ENCODE measurements at regions not wholly inside any gene's neighbourhood (a gene's known extent, or its start where the extent isn't known, plus 50 kb on each side); places are given as distances from the start of the nearest gene placed in this dataset.

GRCh38 chr12:73072214-73072613 lies 800.0 kb downstream of the TRHDE start:
- no peak for DNase-seq
- TF ChIP-seq EP300 (IDR thresholded peaks at IDR 0.05) (no peak), POLR2A (IDR thresholded peaks at IDR 0.05) (no peak), CTCF (IDR thresholded peaks at IDR 0.05) (no peak)
- Histone ChIP-seq H3K27ac (no peak overlapping the region), H3K4me1 (no peaks in the 10 kb centered on the region), H3K4me3 (no peak overlapping the region), H3K9me3 (peaks cover 0 to 9% (median 0%) of the 10 kb centered on the region in 4 donors), H3K36me3 (no peaks in the 10 kb centered on the region), H3K27me3 (no peaks in the 10 kb centered on the region)
- intact Hi-C loops (cut with DNase I): no loop called here
- 90 to 91% methylated on average over 4 of the region's 4 CpGs for WGBS, 2 donors

GRCh38 chr12:73076760-73077159 lies 804.6 kb downstream of the TRHDE start:
- DNase-seq: no peak
- Histone ChIP-seq H3K36me3 (no peaks in the 10 kb centered on the region), H3K27me3 (no peaks in the 10 kb centered on the region), H3K9me3 (peaks cover 0 to 9% (median 0%) of the 10 kb centered on the region in 4 donors), H3K4me1 (no peaks in the 10 kb centered on the region), H3K27ac (no peak overlapping the region), H3K4me3 (no peak overlapping the region)
- intact Hi-C loops (cut with DNase I): no loop called here
- TF ChIP-seq POLR2A (IDR thresholded peaks at IDR 0.05) (no peak), POLR2AphosphoS5 (IDR thresholded peaks at IDR 0.05) (no peak)
- 89% methylated on average over 2 of the region's 2 CpGs for WGBS, 2 donors

- TF ChIP-seq POLR2A (IDR thresholded peaks at IDR 0.05) (no peak), EP300 (IDR thresholded peaks at IDR 0.05) (no peak), POLR2AphosphoS5 (IDR thresholded peaks at IDR 0.05) (no peak), CTCF (IDR thresholded peaks at IDR 0.05) (no peak)
- Histone ChIP-seq H3K36me3 (no peaks in the 10 kb centered on the region), H3K4me3 (no peak overlapping the region), H3K9me3 (no peaks in the 10 kb centered on the region), H3K4me1 (no peaks in the 10 kb centered on the region), H3K27ac (no peak overlapping the region), H3K27me3 (no peaks in the 10 kb centered on the region)
- intact Hi-C loops (cut with DNase I): no loop called here
- DNase-seq: no peak
- WGBS, 2 donors: 59 to 76% methylated on average over 1 of the region's 1 CpG
Measured at GRCh38 chr12:73083736-73084135, 811.6 kb downstream of the TRHDE start.

GRCh38 chr12:73106296-73106695 lies 834.1 kb downstream of the TRHDE start:
- DNase-seq: no peak
- WGBS, 2 donors: 34 to 56% methylated on average over 2 of the region's 2 CpGs
- H3K36me3 ChIP-seq: no peaks in the 10 kb centered on the region
- H3K4me1 ChIP-seq: no peaks in the 10 kb centered on the region
- no peak for TF ChIP-seq POLR2AphosphoS5 (IDR thresholded peaks at IDR 0.05)
- no peak for TF ChIP-seq EP300 (IDR thresholded peaks at IDR 0.05)
- no peak for TF ChIP-seq CTCF (IDR thresholded peaks at IDR 0.05)
- no peak for TF ChIP-seq POLR2A (IDR thresholded peaks at IDR 0.05)
- H3K4me3 ChIP-seq: no peak overlapping the region
- no peaks in the 10 kb centered on the region for H3K9me3 ChIP-seq
- H3K27me3 ChIP-seq: no peaks in the 10 kb centered on the region
- intact Hi-C loops (cut with DNase I): no loop called here
- no peak overlapping the region for H3K27ac ChIP-seq

GRCh38 chr12:73106896-73107295 lies 834.7 kb downstream of the TRHDE start:
- WGBS, 2 donors: 46 to 61% methylated on average over 1 of the region's 1 CpG
- no peaks in the 10 kb centered on the region for H3K36me3 ChIP-seq
- no peaks in the 10 kb centered on the region for H3K27me3 ChIP-seq
- no peaks in the 10 kb centered on the region for H3K9me3 ChIP-seq
- H3K4me1 ChIP-seq: no peaks in the 10 kb centered on the region
- H3K4me3 ChIP-seq: no peak overlapping the region
- TF ChIP-seq POLR2AphosphoS5 (IDR thresholded peaks at IDR 0.05): no peak
- TF ChIP-seq CTCF (IDR thresholded peaks at IDR 0.05): no peak
- TF ChIP-seq POLR2A (IDR thresholded peaks at IDR 0.05): no peak
- TF ChIP-seq EP300 (IDR thresholded peaks at IDR 0.05): no peak
- H3K27ac ChIP-seq: no peak overlapping the region
- intact Hi-C loops (cut with DNase I): no loop called here
- DNase-seq: no peak
